Fibroblast of gingiva (primary cell): ENCODE measurements at regions not wholly inside any gene's neighbourhood (a gene's known extent, or its start where the extent isn't known, plus 50 kb on each side); places are given as distances from the start of the nearest gene placed in this dataset.

Experiments used
- DNase-seq: peaks from one replicate; pipeline ENCODE4 v3.0.0-alpha.2; 2011; ENCODE audit warnings: low read depth

DNA sequence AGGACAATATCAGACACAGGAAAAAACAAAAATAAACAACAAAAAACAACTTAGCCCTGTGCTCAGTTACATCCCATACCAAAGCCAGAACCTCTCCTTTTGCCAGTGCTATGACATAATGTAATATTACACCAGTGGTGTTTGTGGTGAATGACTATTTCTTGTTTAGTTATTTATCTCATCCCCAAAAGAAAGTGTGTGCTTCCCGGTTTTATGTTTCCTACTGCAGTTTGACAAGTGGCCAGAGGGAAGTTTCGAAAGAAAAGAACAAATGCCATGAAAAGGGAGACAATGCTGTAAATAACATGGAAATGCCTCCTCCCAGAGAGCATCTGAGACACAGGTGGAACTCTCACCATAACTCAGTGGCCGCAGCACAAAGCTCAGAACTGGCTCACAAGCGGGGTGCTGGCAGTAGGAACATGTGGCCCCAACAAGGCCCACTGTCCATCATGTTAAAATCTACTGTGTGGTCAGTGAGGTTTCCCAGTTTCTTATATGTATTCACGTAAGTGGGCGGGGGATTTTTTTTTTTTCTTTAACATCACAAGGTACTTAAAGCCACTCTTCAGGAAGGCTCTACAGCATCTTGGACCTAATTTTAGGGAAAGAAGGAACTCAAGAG, 158.2 kb downstream of the BARHL2 start:
- no peak for DNase-seq

- DNase-seq = no peak
Observed at GRCh38 chr1:90558126-90558525, 159.0 kb downstream of the BARHL2 start.

DNA sequence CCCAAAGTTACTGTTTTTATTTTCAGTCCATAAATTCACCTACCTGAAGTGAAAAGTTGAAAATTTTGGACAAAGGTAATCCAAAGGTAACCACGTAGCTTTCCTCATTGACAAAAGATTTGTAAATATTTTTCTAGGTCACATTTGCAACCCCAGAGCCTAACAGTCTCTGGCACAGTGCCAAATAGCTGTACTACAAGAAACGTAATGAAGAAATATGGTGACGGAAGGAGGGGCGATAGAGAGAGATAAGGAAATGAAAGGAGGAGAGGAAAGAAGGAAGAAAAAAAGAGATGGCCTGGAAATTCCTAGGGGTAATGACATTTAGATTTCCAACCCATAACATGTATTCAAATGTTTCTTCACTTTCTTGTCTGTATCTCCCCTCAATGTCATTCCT, 159.4 kb downstream of the BARHL2 start:
- DNase-seq = no peak

DNA sequence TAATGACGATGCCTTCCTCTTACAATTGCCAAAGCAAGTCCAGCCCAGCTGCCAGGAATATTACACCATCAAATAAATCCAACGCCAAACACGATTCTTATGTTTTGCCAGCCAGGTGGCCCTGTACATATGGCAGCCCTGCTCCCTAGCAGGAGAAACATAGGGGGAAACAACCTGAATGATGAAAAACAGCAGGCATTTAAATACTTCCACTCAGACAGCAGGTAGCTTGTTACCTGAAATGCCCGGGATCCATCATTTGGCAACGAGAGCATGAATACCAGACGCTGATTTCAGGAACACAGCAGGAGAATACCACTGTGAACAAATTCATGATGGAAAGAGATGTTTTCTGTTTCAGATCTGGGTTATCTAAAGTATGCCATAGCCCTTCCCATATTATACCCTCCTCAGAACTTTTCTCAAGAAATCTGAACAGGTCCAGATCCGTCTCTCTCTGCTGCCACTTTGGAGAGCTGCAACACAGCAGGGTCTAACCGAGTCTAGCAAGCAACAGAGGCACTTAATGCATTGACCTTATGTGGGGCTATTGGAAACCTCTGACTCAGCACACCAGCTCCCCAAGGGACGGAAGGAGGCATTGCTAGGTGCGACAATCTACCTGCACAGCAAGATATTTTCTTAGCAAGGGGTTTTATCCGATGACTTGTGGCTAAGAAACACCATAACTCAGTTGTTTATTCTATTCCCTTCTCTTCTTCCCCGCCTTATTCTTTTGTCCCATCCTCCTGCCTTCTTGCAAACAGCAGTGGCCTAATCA, 166.3 kb downstream of the BARHL2 start:
- DNase-seq = no peak

GRCh38 chr1:90544356-90544755, 172.7 kb downstream of the BARHL2 start:
- DNase-seq = no peak

DNA sequence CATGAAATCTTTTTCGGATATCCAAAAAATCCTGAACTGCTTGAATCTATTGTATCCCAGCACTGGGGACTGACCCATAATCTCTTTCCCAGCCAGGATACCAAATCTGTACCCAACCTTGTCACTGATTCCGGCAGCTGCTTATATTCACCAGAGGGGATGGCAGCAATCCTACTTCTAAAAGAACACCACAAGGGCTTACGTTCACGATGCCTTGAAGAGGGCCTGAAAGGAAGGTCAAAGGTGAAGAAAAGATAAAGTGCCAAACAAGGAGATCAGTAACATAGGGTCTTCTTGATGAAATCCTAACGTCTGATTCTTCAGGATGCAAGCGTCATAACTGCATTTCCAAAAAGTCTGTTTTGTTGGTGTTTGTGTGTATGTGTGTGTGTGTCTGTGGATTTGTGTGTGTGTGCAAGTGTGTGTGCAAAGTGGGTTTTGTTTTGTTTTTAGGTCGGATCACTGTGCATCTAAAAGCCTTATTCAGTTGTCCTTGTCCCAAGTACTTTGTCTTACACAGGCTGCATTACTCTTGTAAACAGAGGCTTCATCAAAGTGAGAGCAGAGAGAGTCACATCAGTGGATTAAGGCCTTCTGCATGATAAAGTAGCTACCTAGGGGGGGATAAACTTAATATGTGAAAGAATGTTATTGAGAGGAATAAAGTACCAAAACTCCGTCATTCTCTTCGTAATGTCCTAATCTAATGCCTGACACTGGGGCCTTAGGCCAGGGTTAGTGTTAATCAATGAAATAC, 179.3 kb downstream of the BARHL2 start:
- DNase-seq = no peak

DNA sequence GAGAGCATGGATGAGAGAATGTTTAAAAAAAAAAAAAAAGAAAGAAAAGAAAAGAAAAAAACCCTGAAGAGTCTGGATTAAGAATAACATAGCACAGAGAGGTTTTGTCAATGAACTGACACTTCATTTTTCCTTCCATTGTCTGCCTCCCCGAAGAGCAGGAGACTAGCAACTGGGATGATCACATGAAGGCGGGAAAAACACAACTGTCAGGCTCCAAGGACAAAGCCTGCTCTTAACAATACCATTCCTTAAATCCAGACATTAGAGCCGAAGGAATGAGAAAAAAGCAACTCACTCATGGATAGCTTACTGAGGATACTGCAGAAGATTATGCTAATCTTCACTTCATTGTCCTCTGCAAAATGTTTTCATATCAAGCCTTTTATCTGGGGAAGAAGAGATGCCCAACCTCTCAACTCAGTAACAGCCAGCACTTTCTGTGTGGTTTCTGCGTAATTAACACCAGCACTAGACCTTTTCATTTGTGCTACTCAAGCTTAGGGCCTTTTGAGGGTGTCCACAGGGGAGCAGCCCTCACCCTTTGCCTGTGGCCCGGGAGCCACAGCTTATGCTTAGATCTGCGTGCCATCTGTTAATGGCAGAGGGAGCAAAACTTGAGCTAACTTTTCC, 182.3 kb downstream of the BARHL2 start:
- DNase-seq = no peak

DNA sequence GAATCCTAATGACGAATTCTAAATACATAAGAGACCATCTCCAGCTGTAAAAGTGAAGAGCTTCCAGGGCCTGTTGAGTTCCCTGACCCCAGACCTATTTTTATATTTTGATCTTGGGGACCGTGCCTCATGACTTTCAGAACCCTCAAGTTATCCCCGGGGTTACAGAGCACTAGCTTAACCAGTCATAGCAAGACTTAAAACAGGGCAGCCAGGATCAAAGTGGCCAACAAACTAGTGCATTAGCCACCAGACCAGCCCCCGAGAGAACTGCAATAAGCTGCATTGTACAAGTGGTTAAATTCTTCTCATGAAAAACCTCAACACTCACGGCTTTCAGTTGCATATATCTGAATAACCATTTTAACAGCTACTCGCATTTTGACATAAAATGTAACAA, 183.0 kb downstream of the BARHL2 start:
- no peak for DNase-seq

- DNase-seq = no peak
Observed at GRCh38 chr1:90526954-90527353, 190.1 kb downstream of the BARHL2 start.

DNA sequence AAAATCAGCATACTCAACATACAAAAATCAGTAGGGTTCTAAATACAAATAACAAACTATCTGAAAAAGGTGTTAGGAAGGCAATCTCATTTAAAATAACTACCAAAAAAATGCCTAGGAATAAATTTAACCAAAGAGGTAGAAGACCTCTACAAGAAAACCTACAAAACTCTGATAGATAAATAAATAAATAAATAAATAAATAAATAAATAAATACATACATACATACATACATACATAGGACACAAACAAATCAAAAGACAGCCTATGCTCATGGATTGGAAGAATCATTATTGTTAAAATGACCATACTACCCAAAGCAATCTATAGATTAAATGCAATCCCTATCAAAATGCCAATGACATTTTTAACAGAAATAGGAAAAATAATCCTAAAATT, 194.7 kb downstream of the BARHL2 start:
- no peak for DNase-seq

- DNase-seq = no peak
Observed at GRCh38 chr1:90513956-90514355, 203.1 kb downstream of the BARHL2 start.

GRCh38 chr1:90512441-90512840, 204.7 kb downstream of the BARHL2 start:
- no peak for DNase-seq

DNA sequence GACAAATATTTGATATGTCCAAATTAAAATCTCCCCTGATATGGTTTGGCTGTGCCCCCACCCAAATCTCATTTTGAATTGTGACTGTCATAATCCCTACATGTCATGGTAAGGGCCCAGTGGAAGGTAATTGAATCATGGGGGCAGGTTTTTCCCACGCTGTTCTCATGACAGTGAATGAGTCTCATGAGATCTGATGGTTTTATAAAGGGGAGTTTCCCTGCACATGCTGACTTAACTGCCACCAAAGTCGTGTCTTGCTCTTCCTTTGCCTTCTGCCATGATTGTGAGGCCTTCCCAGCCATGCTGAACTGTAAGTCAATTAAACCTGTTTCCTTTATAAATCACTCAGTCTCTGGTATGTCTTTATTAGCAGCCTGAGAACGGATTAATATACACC, 207.0 kb downstream of the BARHL2 start:
- DNase-seq = no peak

DNA sequence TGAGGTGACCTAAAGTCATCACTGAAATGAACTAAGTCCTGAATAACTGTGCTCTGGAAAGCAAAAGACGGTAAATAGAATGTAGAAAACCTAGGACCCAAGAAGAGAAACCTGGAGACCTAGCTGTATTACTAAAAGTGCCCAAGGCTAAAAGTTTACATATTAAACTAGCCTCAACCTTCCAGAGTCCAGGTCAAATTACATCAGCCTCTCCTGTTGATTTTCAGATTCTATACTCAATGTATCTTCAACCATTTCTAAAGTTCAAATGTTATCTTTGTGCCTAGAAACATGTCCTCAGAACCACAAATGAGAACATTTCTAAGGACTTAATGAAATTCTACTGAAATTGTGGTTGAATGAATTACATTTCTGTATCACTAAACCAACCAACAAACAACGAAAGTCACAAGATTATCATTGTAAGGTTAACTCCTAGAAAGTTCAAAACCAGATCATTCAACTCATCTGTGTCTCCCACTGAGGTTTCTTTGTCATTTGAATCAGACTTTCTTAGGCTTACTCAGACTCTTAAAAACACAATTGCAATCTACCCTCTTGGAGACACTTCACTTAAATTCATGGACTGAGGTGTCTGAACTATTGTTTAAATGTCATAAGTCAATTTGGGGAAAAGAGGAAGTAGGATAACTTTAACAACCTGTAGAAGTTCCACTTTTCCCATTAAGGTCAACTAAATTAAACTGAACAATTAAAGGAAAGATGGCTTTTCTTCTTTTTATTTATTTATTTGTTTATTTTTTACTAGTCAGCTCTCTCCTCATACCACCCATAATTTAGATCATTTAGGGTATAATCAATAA, 207.7 kb downstream of the BARHL2 start:
- DNase-seq = no peak

- DNase-seq = no peak
Observed at GRCh38 chr1:90508376-90509167, 208.5 kb downstream of the BARHL2 start.

DNA sequence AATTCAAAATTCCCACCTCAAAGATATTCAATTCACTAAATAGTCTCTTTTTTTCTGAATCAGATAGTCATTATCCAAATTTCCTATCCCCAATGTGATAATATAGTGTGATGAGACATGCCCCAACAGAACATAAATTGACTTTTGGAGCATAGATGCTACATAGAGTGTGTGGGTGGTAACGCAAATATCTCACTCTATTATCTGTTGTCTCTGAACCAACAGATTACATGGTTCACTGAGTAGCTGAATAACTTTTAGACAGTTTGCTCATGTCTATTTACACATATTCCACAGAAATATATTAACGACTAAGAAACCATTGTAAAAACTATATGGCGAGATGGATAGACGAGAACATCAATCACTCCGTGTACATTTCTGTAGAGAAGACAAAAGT, 209.9 kb downstream of the BARHL2 start:
- no peak for DNase-seq

DNA sequence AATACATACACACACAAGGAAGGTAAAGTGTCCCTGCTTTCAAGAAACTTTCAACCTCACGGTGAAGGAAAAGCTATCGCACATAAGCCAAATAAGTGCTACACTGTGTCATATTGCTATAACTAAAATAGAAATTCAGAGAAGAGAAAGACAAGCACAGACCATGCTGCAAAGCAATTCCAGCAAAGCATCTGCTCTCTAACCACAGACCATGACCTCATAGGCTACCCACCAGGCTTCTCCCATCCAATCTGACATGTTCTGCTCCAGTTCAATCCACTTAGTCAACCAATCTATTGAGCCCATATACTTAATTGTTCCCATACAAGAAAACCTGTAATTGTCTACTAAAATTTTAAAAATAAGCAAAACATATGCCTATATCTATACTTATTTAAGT, 211.3 kb downstream of the BARHL2 start:
- DNase-seq = no peak

DNA sequence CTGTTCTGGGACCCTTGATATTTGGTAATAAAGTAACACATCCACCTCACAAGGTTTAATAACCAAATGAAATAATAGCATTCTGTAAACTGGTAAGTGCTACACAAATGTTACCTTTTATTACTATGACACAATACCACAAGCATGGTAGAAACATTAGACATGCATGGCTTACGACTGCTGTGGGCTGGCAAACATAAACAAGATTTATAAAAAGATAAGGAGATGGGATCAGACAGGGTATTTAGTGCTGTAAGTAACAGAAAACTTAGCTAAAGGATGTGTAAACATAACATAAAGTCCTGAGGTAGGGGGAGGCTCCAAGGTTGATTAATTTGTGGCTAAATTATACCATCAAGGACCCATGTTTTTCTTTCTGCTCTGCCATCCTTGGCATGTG, 212.6 kb downstream of the BARHL2 start:
- no peak for DNase-seq

DNA sequence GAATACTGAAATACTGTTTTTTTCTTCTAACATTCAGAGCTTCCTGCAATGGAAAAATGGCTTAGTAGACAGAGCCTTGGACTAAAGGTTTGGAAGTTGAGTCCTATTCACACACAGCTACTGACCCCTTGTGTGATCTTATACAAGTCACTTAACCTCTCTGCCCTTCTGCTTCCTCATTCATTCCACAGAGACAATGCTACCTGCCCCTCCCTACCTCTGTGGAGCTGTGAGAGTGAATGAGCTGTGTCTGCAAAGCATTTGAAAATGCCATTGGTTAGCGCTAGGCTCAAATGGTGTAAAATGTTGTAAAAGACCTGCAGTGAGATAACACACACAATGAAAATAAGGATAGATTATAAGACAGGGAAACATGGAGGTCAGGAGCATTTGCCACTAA, 214.4 kb downstream of the BARHL2 start:
- no peak for DNase-seq

DNA sequence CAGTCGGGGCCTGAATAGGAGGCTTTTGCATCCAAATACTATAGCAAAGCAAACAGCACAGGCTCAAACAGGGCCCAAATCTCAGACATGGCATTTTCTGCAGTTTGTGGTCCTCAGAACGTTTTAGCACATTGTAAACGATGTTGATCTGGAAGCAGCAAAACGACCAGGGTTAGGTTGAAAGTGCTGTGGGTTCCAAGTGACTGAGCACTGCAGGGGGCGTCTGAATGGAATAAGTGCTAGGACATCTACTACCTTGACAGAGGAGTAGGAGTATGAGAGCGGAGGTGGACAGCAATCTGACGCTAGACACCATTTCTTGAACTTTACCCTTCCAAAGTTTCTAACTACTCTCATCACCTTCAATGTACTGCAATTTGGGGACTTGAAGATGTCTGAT, 214.9 kb downstream of the BARHL2 start:
- DNase-seq = no peak

DNA sequence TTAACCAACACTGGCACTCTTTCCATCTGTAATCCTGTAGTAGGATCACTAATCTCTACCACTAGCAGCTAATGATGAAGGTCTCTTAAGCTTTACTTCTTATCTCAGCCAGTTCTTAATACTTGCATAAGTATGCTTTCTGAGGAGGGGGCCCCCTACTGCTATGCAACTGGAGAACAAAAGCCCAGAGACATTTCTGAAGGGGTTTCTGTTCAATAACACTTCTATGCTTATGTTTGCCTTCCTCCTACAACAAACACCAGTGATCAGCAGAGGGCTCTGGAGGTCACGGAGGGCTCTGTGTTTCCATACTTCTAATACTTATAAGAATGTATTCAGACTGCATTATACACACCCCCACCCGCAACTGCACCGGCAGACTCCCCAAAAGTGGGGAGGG, 215.8 kb downstream of the BARHL2 start:
- no peak for DNase-seq
